ENCODE measurements at regions not wholly inside any gene's neighbourhood (a gene's known extent, or its start where the extent isn't known, plus 50 kb on each side); places are given as distances from the start of the nearest gene placed in this dataset.

- no peak for DNase-seq
Observed at GRCh38 chr6:15796130-15796771, 133.4 kb upstream of the DTNBP1 start.

DNA sequence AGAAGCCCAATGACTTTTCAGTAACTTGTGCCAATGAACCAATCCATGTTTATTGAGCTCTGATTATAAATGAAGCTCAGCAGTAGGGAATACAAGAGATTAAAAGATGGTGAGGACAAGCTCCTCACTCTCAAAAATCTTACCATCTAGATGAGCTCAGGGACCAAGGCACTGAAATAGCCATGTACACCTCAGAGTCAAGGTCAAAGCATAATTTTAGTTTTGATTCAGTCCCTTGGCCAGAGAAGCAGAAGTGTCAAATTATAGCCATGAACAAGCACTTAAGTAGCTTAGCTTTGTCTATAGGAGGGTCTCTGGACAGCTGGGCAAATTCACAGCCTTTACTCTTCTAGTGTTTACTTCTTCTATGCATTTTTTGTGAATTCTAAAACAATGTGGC is 131.0 kb upstream of the DTNBP1 start:
- DNase-seq, result no peak

DNA sequence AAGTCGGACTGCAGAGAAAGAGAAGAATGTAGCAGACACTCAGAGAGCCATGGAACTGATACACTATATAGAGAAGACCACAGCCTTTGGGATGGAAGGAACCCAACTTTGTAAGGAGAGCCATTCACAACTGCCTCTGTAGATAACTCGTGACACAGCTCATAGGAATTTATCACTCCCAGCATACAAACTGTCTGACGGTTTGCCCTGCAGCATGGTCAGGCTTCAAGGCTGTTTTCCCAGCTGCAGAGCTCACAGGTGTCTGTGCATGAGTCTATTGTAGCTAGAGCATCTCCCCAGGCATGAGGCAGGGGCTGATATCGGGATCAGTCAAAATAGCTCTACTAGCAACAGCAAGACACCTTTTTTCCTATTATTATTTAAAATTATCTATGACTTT is 130.5 kb upstream of the DTNBP1 start:
- no peak for DNase-seq

- no peak for DNase-seq
Observed at GRCh38 chr6:15792842-15793241, 130.0 kb upstream of the DTNBP1 start.

DNA sequence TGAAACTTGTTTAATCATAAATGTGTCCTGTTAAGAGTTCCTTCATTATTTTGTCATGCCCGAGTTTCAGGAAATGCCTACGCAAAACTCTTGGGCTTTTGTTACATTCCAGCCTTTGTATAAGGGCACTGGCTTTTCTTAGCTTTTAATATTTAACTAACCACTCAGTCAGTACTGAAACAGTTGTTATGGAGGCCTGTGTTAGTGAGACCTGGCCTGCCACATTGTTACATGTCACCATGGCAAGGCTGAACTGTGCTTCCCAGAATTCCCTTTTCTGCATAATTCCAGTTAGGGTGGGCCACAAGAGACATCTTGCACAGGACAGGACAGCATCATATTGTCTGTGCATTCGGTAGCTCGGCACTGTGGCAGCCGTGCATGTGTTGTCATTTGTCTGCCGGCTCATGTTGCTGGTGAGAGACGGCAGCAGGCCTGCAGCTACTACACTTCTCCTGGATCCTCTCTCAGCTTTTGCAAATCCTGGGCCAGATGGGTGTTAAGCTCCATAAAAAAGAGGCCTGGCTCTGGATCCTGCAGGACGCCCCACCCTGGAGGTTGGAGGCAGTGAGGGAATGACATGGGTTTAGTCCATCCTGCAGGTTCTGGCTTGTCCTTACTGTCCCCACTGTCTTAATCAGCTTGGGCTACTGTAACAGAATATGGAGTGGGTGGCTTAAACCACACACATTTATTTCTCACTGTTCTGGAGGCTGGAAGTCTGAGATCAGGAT is 128.8 kb upstream of the DTNBP1 start:
- no peak for DNase-seq

GRCh38 chr6:15790116-15790515 is 127.3 kb upstream of the DTNBP1 start:
- DNase-seq, result no peak

GRCh38 chr6:15786846-15787245 is 124.0 kb upstream of the DTNBP1 start:
- no peak for DNase-seq

DNA sequence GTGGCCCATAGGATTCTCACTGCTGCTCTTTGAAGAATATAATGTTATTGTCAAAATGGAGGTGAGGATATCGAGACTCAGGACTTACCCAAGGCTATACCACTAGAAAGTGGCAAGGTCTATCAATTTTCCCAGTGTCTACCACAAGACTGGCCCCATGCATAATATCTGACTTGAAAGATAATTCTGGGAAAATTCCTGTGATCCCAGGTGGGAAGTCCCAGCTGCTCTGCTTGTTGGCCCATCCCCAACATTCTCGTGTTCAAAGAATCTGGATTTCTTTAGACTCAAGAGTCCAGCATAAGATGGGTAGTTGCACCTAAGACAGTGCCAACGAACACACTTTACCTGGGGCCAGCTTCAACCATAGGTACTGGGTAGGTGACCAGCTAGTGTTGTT is 120.7 kb upstream of the DTNBP1 start:
- DNase-seq, result no peak

GRCh38 chr6:15781890-15782289 is 119.1 kb upstream of the DTNBP1 start:
- DNase-seq, result no peak

- no peak for DNase-seq
Observed at GRCh38 chr6:15781333-15781732, 118.5 kb upstream of the DTNBP1 start.

GRCh38 chr6:15780437-15780836 is 117.6 kb upstream of the DTNBP1 start:
- no peak for DNase-seq

GRCh38 chr6:15779726-15780125 is 116.9 kb upstream of the DTNBP1 start:
- no peak for DNase-seq

GRCh38 chr6:15776458-15776980 is 113.7 kb upstream of the DTNBP1 start:
- DNase-seq, result no peak

DNA sequence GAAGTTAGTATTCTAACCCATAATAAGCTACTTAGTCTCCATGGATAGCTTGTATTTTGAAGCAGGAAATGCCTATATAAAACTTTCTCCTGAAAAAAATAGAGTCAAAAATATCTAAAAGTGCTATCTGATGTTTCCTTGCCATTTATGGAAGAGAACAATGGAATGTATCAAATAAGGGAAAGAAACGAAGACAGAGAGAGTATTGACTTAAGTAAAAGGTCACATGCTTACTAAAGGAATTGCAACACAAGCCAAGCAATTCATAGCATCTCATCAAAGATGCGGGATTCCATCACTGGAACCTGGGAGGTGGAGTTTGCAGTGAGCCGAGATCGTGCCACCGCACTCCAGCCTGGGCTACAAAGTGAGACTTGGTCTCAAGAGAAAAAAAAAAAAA is 112.9 kb upstream of the DTNBP1 start:
- DNase-seq, result no peak

DNA sequence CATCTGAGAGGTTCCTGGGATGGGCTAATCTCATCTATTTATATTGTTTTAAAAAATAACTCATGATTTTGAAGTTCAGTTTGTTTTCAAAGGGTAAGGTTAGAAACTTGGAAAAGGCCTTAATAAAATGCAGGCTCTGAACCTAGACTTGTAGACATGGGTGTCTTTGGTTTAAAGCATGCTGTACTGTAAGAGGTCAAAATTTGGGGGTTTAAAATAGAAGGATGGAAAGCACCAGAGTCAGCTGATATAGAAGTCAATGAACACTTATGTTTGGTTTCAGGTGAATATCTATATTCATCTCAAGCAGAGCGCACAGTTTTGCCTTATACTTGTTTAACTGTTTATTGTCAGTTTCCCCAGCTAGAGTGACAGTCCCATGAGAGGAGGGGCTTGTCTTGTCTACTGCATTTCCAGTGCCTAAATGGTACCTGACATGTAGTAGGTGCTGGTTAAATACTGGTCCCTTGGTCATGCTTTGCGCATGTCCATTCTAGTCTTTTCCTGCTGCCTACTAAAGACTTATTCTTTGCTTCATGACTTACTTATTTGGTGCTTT is 112.3 kb upstream of the DTNBP1 start:
- DNase-seq, result no peak

DNA sequence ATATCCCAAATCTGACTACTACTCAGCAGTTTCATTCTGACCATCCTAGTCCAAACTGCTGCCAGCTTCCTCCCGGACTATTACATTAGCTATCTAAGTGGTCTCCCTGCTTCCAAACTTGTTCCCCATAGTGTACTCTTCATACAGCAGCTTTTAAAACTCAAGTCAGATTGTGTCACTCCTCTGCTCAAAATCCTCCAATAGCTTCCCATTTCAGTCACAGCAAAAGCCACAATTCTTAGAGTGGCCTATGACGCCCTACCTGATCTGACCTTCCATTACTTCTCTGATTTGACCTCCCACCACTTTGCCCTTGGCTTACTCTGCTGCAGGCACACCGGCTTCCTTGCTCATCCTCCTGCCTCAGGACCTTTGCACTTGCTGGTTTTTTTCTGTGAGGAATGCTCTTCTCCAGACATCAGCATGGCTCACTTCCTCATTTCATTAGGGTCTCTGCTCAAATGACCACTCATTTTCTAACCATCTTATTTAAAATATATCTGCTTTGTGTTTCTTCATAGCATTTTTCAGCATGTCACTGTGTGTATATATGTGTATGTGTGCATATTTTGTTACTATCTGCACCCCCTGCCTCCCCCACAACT is 111.1 kb upstream of the DTNBP1 start:
- DNase-seq, result no peak

- no peak for DNase-seq
Observed at GRCh38 chr6:15770347-15771143, 107.7 kb upstream of the DTNBP1 start.

DNA sequence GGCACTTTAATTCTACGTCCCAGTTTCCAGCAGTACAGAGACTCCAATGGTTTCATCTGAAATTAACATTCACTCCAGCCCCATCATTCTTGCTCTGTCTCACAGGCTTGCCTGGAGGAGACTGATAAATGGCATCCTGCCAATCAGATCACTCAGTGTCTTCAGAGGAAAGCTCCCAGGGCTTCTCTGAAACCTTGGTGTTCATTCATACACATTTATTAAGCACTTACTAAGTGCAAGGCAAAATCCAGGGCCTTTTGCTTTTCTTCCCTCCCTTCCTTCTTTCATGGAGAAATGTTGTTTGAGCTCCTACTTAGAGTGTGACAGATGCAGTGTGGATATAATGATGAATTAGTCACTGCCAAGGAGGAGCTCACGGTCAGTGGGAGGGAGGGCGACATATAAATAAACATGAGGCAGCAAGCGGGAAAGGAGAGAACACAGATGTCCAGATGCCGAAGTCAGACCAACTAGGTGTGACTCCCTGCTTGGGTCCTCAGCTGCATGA is 106.7 kb upstream of the DTNBP1 start:
- no peak for DNase-seq

GRCh38 chr6:15768999-15769398 is 106.2 kb upstream of the DTNBP1 start:
- DNase-seq, result no peak

- DNase-seq, result no peak
Observed at GRCh38 chr6:15763837-15764236, 101.0 kb upstream of the DTNBP1 start.

- DNase-seq, result no peak
Observed at GRCh38 chr6:15763364-15763763, 100.5 kb upstream of the DTNBP1 start.

DNA sequence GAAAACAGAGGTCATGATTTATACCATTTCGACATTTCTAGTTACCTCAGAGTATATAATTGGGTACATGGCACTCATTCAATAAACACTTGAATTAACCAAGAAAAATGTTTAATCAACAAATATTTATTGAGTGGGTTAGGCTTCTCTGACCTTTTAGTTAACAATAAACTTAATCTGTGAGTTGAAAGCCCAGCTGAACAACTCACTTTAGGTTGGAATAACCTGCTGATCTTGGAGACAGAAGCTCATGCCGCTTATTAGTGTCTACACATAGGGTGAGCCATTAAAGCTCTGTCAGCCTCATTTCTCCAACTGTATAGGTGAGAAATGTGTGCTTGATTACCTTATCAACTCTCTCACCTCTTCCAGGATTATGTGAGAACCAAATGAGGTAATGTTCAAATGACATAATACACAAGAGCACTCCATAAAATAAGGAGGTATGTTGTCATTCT is 98.2 kb upstream of the DTNBP1 start:
- DNase-seq, result no peak
